ENCODE measurements at regions not wholly inside any gene's neighbourhood (a gene's known extent, or its start where the extent isn't known, plus 50 kb on each side); places are given as distances from the start of the nearest gene placed in this dataset.

GRCh38 chr3:6518709-6519345, 342.1 kb upstream of the GRM7 start:
- no peak for DNase-seq (ENCODE audit: low read depth in 2 of 3, low spot score in 2 of 3)

GRCh38 chr3:6521369-6522113, 339.4 kb upstream of the GRM7 start:
- no peak for DNase-seq (ENCODE audit: low read depth in 2 of 3, low spot score in 2 of 3)

- DNase-seq (ENCODE audit: low read depth in 2 of 3, low spot score in 2 of 3), result no peak
Observed at GRCh38 chr3:6522191-6522590, 338.7 kb upstream of the GRM7 start.

DNA sequence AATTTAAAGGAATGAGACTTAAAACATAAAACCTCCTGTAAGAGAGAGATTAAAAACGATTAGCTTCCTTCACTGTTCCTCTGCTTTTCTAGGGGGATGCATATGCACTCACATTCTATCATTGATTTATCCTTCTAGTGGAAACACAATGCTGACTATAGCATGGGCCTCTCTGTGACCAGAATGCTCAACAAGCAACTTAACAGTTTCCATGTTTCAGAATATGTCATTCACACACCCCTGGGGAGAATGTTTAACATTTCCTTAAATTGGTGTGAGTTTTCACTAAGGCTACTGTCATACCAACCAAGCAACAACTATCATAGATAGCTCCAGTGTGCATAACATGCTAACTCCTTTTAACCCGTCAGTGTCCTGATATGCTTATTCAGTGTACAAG, 337.9 kb upstream of the GRM7 start:
- no peak for DNase-seq (ENCODE audit: low read depth in 2 of 3, low spot score in 2 of 3)

- no peak for DNase-seq (ENCODE audit: low read depth in 2 of 3, low spot score in 2 of 3)
Observed at GRCh38 chr3:6524479-6524878, 336.4 kb upstream of the GRM7 start.

DNA sequence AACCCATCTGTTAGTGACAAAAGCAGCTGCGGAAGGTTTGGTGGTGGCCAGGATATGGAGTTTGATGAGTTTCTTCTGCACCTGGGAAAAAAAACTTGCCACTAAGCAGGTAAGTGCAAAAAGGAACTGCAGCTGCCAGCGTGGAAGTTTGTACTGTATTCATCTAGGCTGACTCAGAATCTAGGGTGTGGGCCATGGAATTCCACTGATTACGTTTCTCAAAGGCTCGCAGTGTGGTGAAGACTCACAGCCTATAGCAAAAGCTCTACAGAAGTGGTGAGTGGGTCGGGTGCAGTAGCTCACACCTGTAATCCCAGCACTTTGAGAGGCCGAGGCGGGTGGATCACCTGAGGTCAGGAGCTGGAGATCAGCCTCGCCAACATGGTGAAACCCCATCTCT, 334.6 kb upstream of the GRM7 start:
- DNase-seq (ENCODE audit: low read depth in 2 of 3, low spot score in 2 of 3), result no peak

GRCh38 chr3:6526861-6527260, 334.1 kb upstream of the GRM7 start:
- peak in 1 of 3 donors; percentile 27 for DNase-seq (ENCODE audit: low read depth in 2 of 3, low spot score in 2 of 3)

GRCh38 chr3:6528951-6529350, 332.0 kb upstream of the GRM7 start:
- DNase-seq (ENCODE audit: low read depth in 2 of 3, low spot score in 2 of 3), result no peak

DNA sequence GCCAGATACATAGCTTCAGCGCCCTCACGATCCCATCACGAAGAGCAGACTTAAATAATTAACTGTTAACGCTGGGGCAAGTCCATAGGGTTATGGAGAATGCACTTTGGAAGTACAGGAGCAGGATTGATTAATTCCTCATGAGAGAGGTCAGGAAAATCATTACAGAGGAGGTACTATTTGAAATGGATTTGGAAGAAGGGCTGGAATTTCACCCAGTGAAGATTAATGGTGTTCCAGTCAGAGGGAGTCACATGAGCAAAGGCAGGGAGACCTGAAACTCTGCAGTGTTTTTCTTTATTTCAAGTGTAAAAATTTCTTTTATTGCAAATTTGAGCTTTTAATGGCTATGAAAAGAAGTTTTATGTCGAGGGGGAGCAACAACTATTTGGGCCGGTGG, 329.8 kb upstream of the GRM7 start:
- no peak for DNase-seq (ENCODE audit: low read depth in 2 of 3, low spot score in 2 of 3)

GRCh38 chr3:6532101-6532500, 328.8 kb upstream of the GRM7 start:
- no peak for DNase-seq (ENCODE audit: low read depth in 2 of 3, low spot score in 2 of 3)

DNA sequence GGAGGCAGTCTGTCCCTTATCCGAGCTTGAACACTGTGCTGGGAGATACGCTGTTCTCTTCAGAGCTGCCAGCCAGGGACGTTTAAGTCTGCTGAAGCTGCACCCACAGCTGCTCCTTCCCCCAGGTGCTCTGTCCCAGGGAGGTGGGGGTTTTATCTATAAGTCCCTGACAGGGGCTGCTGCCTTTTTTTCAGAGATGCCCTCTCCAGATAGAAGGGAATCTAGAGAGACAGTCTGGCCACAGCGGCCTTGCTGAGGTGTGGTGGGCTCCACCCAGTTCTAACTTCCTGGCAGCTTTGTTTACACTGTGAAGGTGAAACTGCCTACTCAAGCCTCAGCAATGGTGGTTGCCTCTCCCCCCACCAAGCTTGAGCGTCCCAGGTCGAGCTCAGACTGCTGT, 319.9 kb upstream of the GRM7 start:
- no peak for DNase-seq (ENCODE audit: low read depth in 2 of 3, low spot score in 2 of 3)

GRCh38 chr3:6542795-6543194, 318.1 kb upstream of the GRM7 start:
- DNase-seq (ENCODE audit: low read depth in 2 of 3, low spot score in 2 of 3), result no peak

GRCh38 chr3:6549296-6549695, 311.6 kb upstream of the GRM7 start:
- DNase-seq (ENCODE audit: low read depth in 2 of 3, low spot score in 2 of 3), result no peak

DNA sequence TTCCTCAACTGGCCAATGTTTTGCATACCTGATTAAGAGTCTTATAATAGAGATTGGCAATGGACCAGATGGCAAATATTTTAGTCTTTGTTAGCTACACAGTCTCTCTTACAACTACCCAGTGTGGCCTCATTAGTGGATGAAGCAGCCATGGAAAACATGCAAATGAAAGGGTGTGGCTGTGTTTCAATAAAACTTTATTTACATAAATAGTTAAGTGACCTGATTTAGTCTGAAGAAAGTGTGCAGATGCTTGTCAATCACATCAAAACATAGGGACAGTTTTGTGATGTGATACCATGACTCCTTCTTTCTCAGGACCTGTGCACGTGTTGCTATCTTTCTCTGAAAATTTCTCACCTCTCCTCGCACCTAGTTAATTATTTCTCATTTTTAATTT, 309.8 kb upstream of the GRM7 start:
- DNase-seq (ENCODE audit: low read depth in 2 of 3, low spot score in 2 of 3), result no peak

- no peak for DNase-seq (ENCODE audit: low read depth in 2 of 3, low spot score in 2 of 3)
Observed at GRCh38 chr3:6560259-6560658, 300.7 kb upstream of the GRM7 start.

DNA sequence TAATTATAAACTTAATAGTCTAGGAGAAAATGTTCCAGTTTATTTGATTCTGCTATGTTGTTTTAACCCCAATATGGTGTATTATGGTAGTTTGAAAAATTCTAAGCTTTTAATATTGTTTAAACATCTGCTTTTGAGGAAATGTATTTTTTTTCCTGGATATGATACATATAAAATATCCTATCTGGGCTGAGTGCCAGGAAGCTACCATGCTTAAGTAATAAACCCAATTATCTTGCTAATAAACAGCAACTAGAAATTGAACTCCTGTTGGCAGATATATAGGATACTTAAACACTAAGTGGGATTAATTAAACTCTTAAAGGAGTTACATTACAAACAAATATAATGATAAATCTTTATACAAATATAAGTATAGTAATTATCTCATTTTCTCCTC, 293.7 kb upstream of the GRM7 start:
- no peak for DNase-seq (ENCODE audit: low read depth in 2 of 3, low spot score in 2 of 3)

- no peak for DNase-seq (ENCODE audit: low read depth in 2 of 3, low spot score in 2 of 3)
Observed at GRCh38 chr3:6568999-6569493, 291.9 kb upstream of the GRM7 start.

GRCh38 chr3:6571448-6571847, 289.5 kb upstream of the GRM7 start:
- DNase-seq (ENCODE audit: low read depth in 2 of 3, low spot score in 2 of 3), result no peak

- DNase-seq (ENCODE audit: low read depth in 2 of 3, low spot score in 2 of 3), result no peak
Observed at GRCh38 chr3:6577584-6577983, 283.3 kb upstream of the GRM7 start.

DNA sequence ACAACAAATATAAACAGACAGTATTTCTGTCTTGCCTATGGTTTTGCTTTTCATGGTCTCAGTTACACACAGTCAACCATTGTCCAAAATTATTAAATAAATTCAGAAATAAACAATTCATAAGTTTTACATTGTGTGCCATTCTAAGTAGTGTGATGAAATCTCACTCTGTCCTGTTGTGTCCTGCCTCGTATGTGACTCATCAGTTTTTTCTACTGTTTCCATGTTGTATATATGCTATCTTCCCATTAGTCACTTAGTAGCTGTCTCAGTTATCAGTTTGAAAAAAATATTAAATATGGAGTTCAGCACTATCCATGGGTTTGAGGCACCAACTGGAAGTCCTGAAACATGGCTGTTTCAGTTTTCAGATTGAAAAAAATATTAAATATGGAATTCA, 282.4 kb upstream of the GRM7 start:
- DNase-seq (ENCODE audit: low read depth in 2 of 3, low spot score in 2 of 3), result no peak

DNA sequence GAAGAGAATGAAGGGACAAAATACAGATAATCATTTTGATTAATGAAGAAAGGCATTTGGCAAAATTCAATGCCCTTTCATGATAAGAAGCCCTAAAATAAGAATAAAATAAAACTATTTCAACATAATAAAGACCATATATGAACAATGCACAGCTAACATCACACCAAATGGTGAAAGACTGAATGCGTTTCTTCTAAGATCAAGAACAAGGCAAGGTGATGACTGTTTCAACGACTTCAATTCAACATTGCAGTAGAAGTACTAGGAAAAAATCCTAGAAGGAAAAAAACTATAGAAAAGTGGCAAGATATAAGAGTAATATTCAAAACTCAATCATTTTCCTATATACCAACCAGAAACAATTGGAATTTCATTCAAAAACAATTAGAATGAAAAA, 280.1 kb upstream of the GRM7 start:
- DNase-seq (ENCODE audit: low read depth in 2 of 3, low spot score in 2 of 3), result no peak

- no peak for DNase-seq (ENCODE audit: low read depth in 2 of 3, low spot score in 2 of 3)
Observed at GRCh38 chr3:6585360-6585759, 275.6 kb upstream of the GRM7 start.

DNA sequence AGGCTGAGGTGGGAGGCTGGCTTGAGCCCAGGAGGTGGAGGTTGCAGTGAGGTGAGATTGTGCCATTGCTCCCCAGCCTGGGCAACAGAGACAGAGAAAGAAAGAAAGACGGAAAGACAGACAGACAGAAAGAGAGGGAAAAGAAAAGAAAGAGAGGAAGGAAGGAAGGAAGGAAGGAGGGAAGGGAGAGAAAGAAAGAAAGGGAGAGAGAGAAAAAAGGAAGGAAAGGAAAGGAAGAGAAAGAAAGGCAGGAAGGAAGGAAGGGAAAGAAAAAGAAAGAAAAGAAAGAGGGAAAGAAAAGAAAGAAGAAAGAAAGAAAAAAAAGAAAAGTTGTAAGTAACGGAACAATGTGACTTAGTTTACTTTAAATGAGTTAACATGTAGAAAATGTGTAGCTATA, 260.7 kb upstream of the GRM7 start:
- DNase-seq (ENCODE audit: low read depth in 2 of 3, low spot score in 2 of 3), result no peak
